ENCODE measurements at regions not wholly inside any gene's neighbourhood (a gene's known extent, or its start where the extent isn't known, plus 50 kb on each side); places are given as distances from the start of the nearest gene placed in this dataset.
"Not testable (repeated sequence)": the region's sequence is repeated elsewhere in the genome, so short reads cannot be mapped to it uniquely, and the experiment has no call there.

- not testable (repeated sequence) for DNase-seq
Observed at GRCh38 chr9:42239445-42240260, 56.2 kb downstream of the SPATA31A6 start.

- not testable (repeated sequence) for DNase-seq
Observed at GRCh38 chr9:42240261-42240579, 56.8 kb downstream of the SPATA31A6 start.

- not testable (repeated sequence) for DNase-seq
Observed at GRCh38 chr9:42243211-42243610, 59.8 kb downstream of the SPATA31A6 start.

GRCh38 chr9:42243822-42244221 lies 60.4 kb downstream of the SPATA31A6 start:
- DNase-seq: not testable (repeated sequence)

GRCh38 chr9:42268729-42269128 lies 85.3 kb downstream of the SPATA31A6 start:
- not testable (repeated sequence) for DNase-seq

GRCh38 chr9:42269171-42269570 lies 85.7 kb downstream of the SPATA31A6 start:
- not testable (repeated sequence) for DNase-seq

- not testable (repeated sequence) for DNase-seq
Observed at GRCh38 chr9:42273191-42273590, 89.7 kb downstream of the SPATA31A6 start.

DNA sequence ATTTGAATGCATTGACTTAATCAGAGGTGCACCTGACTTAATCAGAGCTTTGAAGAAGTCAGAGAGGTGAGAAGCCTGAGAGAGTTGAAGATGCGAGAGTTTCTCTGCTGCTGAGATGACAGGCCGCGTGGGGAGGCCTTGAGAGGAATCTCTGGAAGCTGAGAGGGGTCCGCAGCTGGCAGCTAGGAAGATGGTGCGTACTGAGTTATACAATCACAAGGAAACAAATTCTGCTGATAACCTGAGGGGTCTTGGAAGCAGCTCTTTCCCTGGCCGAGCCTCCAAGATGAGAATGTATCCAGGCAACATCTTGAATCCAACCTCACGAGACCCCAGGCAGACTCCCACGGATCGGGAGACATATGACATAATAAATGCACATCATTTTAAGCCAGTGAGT lies 91.7 kb downstream of the SPATA31A6 start:
- DNase-seq: no peak

- not testable (repeated sequence) for DNase-seq
Observed at GRCh38 chr9:42282531-42283178, 99.2 kb downstream of the SPATA31A6 start.

DNA sequence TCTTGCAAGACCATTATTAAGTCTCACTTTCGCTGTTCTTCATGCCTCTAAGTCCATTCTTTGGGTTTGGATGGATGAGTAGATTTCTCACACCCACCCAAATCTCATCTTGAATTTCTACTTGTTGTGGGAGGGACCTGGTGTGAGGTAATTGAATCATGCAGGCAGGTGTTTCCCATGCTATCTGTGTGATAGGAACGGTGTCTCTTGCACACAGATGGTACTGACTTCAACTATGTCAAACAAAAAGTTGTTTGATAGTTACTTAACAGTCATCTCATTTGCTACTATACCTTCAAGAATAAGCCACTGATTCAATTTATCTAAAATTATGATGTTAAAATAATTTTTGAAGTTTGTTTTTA lies 99.7 kb downstream of the SPATA31A6 start:
- DNase-seq: not testable (repeated sequence)

DNA sequence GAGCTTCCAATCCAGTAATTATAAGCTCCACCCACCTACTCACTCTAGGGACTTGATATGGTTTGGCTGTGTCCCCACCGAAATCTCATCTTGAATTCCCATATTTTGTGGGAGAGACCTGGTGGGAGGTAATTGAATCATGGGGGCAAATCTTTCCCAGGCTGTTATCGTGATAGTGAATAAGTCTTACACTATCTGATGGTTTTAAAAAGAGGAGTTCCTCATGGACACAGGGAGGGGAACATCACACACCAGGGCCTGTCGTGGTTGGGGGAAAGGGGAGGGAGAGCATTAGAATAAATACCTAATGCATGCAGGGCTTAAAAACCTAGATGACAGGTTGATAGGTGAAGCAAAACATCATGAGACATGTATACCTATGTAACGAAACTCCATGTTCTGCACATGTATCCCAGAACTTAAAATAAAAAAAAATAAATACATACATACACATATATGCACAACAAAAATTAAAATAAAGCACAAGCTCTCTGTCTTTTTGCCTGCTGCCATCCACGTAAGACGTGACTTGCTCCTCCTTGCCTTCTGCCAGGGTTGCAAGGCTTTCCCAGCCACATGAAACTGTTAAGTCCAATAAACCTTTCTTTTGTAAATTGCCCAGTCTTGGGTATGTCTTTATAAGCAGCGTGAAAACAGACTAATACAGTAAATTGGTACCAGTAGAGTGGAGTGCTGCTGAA lies 102.8 kb downstream of the SPATA31A6 start:
- not testable (repeated sequence) for DNase-seq

DNA sequence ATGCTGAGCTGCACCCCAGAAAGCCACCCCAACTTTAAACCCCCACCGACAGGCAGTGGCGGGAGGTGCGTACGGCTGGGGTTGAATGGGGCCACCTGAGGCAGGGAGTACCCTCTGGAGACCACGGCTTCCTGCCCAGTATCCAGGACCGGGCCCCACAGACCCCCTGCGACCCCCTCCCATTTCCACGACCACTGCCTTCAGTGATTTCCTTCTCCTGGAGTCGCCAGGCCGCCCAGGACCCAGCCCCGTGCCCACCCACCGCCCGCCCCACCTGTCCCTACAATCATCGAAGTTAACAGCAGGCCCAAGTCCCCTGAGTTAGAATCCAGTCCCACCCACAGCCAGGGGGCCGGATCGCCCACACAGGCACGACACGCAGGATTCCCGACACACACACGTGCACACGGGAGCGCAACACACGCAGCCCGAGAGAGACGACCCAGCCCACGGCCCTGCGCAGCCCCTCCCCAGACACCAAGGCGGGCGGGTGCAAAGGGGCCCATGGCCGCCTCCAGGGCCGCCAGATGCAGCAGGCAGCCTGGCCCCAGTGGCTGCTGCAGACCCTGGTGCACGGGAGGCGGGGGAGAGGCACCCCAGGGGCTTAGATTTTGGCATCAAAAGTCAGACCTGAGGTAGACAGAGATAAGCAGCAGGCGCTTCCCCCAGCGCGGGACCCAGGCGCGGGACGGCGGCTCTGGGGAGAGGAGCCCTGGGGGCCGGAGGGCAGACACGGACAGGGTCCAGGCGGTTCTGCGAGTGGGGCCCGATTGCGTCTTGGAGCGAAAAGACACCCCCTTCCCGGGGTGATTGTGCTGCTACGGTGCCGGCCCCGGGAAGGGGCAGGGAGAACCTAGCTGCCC lies 104.8 kb downstream of the SPATA31A6 start:
- DNase-seq: not testable (repeated sequence)

- DNase-seq: not testable (repeated sequence)
Observed at GRCh38 chr9:42288865-42289229, 105.4 kb downstream of the SPATA31A6 start.

DNA sequence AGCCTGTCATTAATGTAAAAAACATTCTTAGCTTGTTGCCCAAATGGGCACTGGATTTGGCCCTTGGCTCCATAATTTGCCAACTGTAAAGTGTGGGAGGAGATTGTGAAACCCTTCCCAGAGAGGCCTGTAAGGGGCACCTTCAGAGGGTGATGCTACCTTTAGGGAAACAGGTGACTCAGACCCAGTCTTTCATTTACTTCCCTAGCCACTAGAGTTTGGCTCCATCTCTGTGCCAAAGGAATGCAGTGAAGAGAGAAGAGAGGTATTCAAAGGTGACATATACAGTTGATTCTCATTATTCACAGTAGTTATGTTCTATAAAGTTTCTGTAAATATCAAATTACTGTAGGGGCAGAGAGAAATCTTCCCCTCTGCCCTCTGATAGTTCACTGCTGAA lies 116.7 kb downstream of the SPATA31A6 start:
- not testable (repeated sequence) for DNase-seq

GRCh38 chr9:42306625-42307024 lies 123.2 kb downstream of the SPATA31A6 start:
- not testable (repeated sequence) for DNase-seq

- not testable (repeated sequence) for DNase-seq
Observed at GRCh38 chr9:42307449-42307848, 124.0 kb downstream of the SPATA31A6 start.

DNA sequence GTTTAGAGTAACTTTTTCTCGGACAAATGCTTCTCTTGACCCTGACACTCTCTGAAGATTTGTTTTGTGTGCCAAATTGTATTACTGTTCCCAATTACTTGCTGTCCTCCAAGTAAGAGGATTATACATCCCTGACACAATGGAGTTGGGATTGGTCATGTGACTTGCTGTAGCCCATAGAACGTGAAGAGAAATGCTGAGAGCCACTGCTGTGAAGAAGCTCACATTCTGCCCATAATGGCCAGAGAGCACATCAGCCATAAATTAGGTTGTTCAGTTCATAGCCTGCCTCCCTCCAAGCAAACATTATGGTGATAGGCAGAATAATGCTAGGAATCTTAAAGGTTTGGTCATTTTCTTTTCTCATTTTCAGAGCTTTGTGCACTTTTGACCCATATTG lies 127.5 kb downstream of the SPATA31A6 start:
- not testable (repeated sequence) for DNase-seq

- DNase-seq: not testable (repeated sequence)
Observed at GRCh38 chr9:42316026-42316425, 132.6 kb downstream of the SPATA31A6 start.

GRCh38 chr9:42317677-42318076 lies 134.2 kb downstream of the SPATA31A6 start:
- not testable (repeated sequence) for DNase-seq

DNA sequence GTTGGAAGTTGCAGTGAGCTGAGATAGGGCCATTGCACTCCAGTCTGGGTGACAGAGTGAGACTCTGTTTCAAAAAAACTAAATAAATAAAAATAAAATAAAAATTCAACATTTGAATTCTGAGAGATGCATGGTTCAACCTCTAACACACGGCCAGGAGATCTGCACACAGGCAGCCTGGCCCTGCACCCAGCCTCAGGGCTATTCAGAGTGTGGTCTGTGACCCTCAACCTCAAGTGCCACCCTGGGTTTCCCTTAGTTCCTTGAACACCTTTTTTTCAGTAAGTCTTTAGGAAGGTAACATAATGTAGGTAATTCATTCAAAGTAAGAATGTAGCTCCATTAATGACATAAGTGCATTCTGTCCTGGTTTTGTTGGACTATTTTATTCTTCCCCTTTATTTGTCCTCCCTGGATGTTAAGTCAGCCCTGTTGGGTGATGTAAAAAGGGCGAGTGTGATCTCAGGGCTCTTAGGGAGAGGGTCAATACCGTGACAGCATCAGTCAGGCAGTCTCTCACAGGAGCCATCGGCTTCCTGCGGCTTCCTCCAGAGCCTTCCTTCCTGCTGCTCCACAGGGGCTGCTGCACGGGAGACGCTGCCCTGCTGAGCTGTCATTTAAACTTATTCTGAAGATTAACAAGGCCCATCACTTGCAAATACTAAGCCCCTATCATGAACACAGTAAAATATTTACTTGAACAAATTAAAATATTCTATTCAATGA lies 139.8 kb downstream of the SPATA31A6 start:
- not testable (repeated sequence) for DNase-seq

- DNase-seq: not testable (repeated sequence)
Observed at GRCh38 chr9:42325142-42325541, 141.7 kb downstream of the SPATA31A6 start.

DNA sequence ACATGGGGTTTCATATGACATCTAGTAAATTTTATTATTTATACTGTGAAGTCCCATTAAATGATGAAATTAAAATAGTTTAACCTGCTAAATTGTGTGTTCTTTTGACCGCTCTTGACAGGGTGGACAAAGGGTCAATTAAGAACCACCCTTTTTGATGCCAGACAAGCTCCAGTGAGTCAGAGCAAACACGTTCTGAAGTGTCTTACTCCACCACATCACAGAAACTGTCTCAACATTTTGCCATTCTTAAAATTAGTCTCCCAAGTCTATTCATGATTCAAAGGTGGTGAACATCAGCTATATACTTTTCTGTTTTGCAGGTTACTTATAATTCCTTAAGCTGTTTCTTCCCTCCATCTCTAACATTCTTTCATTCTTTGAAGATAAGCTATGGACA lies 142.1 kb downstream of the SPATA31A6 start:
- DNase-seq: not testable (repeated sequence)
